SK-N-SH treated with all-trans-retinoic acid at 6 μM for 48 hours (cell line): ENCODE measurements at regions not wholly inside any gene's neighbourhood (a gene's known extent, or its start where the extent isn't known, plus 50 kb on each side); places are given as distances from the start of the nearest gene placed in this dataset.

Experiments used
- ATAC-seq: fragments of 200-7000 bp; cut with Tn5 transposase; 3 replicates; pipeline ENCODE4 v1.9.1; 2020; ENCODE audit warnings: mild to moderate bottlenecking, moderate library complexity
- ARNTL ChIP-seq: fragments of 450-650 bp; formaldehyde crosslinking; IDR thresholded peaks from 2 replicates; pipeline ENCODE4 v1.5.0; 2020; ENCODE audit warnings: low read depth, mild to moderate bottlenecking, moderate library complexity, borderline replicate concordance
- CSDC2 ChIP-seq: fragments of 250-450 bp; sonication (Bioruptor Pico); IDR thresholded peaks from 2 replicates; pipeline ENCODE4 v1.5.0; 2020; ENCODE audit warnings: mild to moderate bottlenecking, moderate library complexity
- ESRRG ChIP-seq: fragments of 250-450 bp; sonication (Bioruptor Pico); IDR thresholded peaks from 2 replicates; pipeline ENCODE4 v1.6.1; 2021; ENCODE audit warnings: mild to moderate bottlenecking
- GLIS3 ChIP-seq: fragments of 250-450 bp; sonication (Bioruptor Pico); IDR thresholded peaks from 2 replicates; pipeline ENCODE4 v1.5.0; 2020; ENCODE audit warnings: mild to moderate bottlenecking, moderate library complexity
- ISL1 ChIP-seq: fragments of 250-450 bp; sonication (Bioruptor Pico); IDR thresholded peaks from 2 replicates; pipeline ENCODE4 v2.1.2; 2022; ENCODE audit warnings: mild to moderate bottlenecking, moderate library complexity
- OSR1 ChIP-seq: fragments of 250-450 bp; sonication (Bioruptor Pico); IDR thresholded peaks from 2 replicates; pipeline ENCODE4 v1.8.0; 2022; ENCODE audit warnings: moderate library complexity, mild to moderate bottlenecking, inconsistent platforms
- PPARA ChIP-seq: fragments of 250-450 bp; sonication (Bioruptor Pico); IDR thresholded peaks from 2 replicates; pipeline ENCODE4 v1.5.0; 2020; ENCODE audit warnings: mild to moderate bottlenecking, borderline replicate concordance
- SNAI2 ChIP-seq: fragments of 250-450 bp; sonication (Bioruptor Pico); IDR thresholded peaks from 2 replicates; pipeline ENCODE4 v1.5.0; 2020; ENCODE audit warnings: mild to moderate bottlenecking, moderate library complexity
- TCF4 ChIP-seq: fragments of 250-450 bp; sonication (Bioruptor Pico); IDR thresholded peaks from 2 replicates; pipeline ENCODE4 v1.8.0; 2021; ENCODE audit warnings: mild to moderate bottlenecking, moderate library complexity, borderline replicate concordance
- TOX ChIP-seq: fragments of 250-450 bp; sonication (Bioruptor Pico); IDR thresholded peaks from 2 replicates; pipeline ENCODE4 v1.8.0; 2021; ENCODE audit warnings: mild to moderate bottlenecking, moderate library complexity, borderline replicate concordance
- ZC3H10 ChIP-seq: fragments of 250-450 bp; sonication (Bioruptor Pico); IDR thresholded peaks from 2 replicates; pipeline ENCODE4 v1.5.1; 2021; ENCODE audit warnings: mild to moderate bottlenecking, moderate library complexity
- ZFP3 ChIP-seq: fragments of 250-450 bp; sonication (Bioruptor Pico); IDR thresholded peaks from 2 replicates; pipeline ENCODE4 v1.5.0; 2020; ENCODE audit warnings: mild to moderate bottlenecking, moderate library complexity
- ZNF70 ChIP-seq: fragments of 450-650 bp; formaldehyde crosslinking; IDR thresholded peaks from 2 replicates; pipeline ENCODE4 v1.5.0; 2020; ENCODE audit warnings: mild to moderate bottlenecking, moderate library complexity
- TF ChIP-seq, protein P1 (sequence below): fragments of 250-450 bp; sonication (Bioruptor Pico); IDR thresholded peaks from 2 replicates; pipeline ENCODE4 v1.5.0; 2020; ENCODE audit warnings: mild to moderate bottlenecking, moderate library complexity
- TF ChIP-seq, protein P2 (sequence below): fragments of 250-450 bp; sonication (Bioruptor Pico); IDR thresholded peaks from 2 replicates; pipeline ENCODE4 v1.5.1; 2020; ENCODE audit warnings: low read depth, mild to moderate bottlenecking, moderate library complexity
- TF ChIP-seq, protein P3 (sequence below): fragments of 250-450 bp; sonication (Bioruptor Pico); IDR thresholded peaks from 2 replicates; pipeline ENCODE4 v1.8.0; 2021; ENCODE audit warnings: low read depth, mild to moderate bottlenecking, moderate library complexity, borderline replicate concordance
- TF ChIP-seq, protein P4 (sequence below): fragments of 250-450 bp; sonication (Bioruptor Pico); IDR thresholded peaks from 2 replicates; pipeline ENCODE4 v1.8.0; 2020; ENCODE audit warnings: mild to moderate bottlenecking, moderate library complexity, borderline replicate concordance
- TF ChIP-seq, protein P5 (sequence below): fragments of 250-450 bp; sonication (Bioruptor Pico); IDR thresholded peaks from 2 replicates; pipeline ENCODE4 v1.5.1; 2021; ENCODE audit warnings: mild to moderate bottlenecking, moderate library complexity

DNA sequence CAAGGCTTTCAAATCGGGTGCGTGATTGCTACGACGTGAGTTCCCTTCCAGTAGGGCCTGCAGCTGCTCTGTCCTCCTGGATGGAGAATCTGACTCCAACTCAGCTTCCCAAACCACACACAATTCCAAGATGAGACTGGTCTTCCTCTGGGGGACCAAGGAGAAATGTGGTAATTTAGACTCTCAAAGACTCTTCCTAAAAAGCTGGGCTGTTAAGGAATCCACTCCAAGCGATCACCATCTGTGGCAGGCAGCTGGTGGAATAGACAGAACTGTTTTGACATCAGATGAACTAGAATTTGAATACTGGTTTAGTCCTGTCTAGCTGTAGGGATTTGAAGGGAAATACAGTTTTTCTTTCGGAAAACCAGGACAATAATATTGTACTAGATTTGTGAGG is 130.7 kb upstream of the KLF4 start (continued):
- TF ChIP-seq TOX (CRISPR knock-in tag): no peak
- no peak for TF ChIP-seq ZFP3 (CRISPR knock-in tag)
- TF ChIP-seq GLIS3 (CRISPR knock-in tag): no peak
- TF ChIP-seq, protein P1, sequence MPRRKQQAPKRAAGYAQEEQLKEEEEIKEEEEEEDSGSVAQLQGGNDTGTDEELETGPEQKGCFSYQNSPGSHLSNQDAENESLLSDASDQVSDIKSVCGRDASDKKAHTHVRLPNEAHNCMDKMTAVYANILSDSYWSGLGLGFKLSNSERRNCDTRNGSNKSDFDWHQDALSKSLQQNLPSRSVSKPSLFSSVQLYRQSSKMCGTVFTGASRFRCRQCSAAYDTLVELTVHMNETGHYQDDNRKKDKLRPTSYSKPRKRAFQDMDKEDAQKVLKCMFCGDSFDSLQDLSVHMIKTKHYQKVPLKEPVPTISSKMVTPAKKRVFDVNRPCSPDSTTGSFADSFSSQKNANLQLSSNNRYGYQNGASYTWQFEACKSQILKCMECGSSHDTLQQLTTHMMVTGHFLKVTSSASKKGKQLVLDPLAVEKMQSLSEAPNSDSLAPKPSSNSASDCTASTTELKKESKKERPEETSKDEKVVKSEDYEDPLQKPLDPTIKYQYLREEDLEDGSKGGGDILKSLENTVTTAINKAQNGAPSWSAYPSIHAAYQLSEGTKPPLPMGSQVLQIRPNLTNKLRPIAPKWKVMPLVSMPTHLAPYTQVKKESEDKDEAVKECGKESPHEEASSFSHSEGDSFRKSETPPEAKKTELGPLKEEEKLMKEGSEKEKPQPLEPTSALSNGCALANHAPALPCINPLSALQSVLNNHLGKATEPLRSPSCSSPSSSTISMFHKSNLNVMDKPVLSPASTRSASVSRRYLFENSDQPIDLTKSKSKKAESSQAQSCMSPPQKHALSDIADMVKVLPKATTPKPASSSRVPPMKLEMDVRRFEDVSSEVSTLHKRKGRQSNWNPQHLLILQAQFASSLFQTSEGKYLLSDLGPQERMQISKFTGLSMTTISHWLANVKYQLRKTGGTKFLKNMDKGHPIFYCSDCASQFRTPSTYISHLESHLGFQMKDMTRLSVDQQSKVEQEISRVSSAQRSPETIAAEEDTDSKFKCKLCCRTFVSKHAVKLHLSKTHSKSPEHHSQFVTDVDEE (CRISPR knock-in tag): no peak
- TF ChIP-seq ZNF70 (CRISPR knock-in tag): no peak

DNA sequence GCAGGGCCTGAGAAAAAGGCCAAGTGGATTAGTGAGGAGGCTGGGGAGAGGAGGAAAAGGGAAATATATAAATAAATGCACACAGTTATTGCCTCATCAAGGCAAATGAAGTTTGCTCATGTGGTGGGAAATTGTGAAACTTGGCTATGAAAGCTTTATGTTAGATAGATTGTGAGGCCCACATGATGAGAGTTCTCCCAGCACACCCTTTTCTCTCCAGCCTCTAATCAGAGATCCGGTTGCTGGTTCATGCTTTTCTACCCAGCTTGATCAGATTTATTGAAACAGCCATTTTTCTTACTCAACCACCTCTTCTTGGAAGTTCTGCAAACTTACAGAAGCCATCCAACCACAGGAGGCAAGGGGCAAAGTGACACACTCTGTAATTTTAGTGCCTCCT is 125.8 kb upstream of the KLF4 start:
- ATAC-seq: no peak
- no peak for TF ChIP-seq ZC3H10 (CRISPR knock-in tag)
- TF ChIP-seq ISL1 (CRISPR knock-in tag): no peak
- no peak for TF ChIP-seq ZFP3 (CRISPR knock-in tag)
- TF ChIP-seq, protein P2, sequence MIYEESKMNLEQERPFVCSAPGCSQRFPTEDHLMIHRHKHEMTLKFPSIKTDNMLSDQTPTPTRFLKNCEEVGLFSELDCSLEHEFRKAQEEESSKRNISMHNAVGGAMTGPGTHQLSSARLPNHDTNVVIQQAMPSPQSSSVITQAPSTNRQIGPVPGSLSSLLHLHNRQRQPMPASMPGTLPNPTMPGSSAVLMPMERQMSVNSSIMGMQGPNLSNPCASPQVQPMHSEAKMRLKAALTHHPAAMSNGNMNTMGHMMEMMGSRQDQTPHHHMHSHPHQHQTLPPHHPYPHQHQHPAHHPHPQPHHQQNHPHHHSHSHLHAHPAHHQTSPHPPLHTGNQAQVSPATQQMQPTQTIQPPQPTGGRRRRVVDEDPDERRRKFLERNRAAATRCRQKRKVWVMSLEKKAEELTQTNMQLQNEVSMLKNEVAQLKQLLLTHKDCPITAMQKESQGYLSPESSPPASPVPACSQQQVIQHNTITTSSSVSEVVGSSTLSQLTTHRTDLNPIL (CRISPR knock-in tag): no peak
- no peak for TF ChIP-seq GLIS3 (CRISPR knock-in tag)
- TF ChIP-seq ARNTL (CRISPR knock-in tag): no peak
- TF ChIP-seq ESRRG: no peak
- TF ChIP-seq, protein P3, sequence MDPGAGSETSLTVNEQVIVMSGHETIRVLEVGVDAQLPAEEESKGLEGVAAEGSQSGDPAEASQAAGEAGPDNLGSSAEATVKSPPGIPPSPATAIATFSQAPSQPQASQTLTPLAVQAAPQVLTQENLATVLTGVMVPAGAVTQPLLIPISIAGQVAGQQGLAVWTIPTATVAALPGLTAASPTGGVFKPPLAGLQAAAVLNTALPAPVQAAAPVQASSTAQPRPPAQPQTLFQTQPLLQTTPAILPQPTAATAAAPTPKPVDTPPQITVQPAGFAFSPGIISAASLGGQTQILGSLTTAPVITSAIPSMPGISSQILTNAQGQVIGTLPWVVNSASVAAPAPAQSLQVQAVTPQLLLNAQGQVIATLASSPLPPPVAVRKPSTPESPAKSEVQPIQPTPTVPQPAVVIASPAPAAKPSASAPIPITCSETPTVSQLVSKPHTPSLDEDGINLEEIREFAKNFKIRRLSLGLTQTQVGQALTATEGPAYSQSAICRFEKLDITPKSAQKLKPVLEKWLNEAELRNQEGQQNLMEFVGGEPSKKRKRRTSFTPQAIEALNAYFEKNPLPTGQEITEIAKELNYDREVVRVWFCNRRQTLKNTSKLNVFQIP (CRISPR knock-in tag): no peak
- no peak for TF ChIP-seq PPARA (CRISPR knock-in tag)

DNA sequence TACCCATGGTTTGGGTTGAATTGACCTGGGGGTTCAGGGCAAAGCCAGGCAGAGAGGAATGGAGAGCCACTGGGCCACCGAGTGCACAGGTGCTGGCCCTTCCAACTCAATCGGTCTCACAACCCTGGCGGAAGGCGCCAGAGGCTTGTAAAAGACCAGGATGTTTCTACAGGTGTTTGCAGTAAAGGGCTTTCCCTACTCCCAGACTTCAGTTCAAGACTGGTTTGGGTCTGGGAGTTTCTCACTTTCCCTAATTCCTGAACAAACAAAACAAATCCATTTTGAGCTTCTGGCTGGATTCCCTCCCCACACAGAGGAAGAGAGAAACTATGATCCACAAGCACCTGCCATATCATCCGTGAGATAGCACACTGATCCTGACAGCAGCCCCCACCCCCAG is 125.2 kb upstream of the KLF4 start:
- ATAC-seq: no peak
- TF ChIP-seq ISL1 (CRISPR knock-in tag) (no peak), CSDC2 (no peak)
- TF ChIP-seq, protein P4, sequence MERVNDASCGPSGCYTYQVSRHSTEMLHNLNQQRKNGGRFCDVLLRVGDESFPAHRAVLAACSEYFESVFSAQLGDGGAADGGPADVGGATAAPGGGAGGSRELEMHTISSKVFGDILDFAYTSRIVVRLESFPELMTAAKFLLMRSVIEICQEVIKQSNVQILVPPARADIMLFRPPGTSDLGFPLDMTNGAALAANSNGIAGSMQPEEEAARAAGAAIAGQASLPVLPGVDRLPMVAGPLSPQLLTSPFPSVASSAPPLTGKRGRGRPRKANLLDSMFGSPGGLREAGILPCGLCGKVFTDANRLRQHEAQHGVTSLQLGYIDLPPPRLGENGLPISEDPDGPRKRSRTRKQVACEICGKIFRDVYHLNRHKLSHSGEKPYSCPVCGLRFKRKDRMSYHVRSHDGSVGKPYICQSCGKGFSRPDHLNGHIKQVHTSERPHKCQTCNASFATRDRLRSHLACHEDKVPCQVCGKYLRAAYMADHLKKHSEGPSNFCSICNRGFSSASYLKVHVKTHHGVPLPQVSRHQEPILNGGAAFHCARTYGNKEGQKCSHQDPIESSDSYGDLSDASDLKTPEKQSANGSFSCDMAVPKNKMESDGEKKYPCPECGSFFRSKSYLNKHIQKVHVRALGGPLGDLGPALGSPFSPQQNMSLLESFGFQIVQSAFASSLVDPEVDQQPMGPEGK: no peak
- TF ChIP-seq, all 23 proteins: peak for 0

DNA sequence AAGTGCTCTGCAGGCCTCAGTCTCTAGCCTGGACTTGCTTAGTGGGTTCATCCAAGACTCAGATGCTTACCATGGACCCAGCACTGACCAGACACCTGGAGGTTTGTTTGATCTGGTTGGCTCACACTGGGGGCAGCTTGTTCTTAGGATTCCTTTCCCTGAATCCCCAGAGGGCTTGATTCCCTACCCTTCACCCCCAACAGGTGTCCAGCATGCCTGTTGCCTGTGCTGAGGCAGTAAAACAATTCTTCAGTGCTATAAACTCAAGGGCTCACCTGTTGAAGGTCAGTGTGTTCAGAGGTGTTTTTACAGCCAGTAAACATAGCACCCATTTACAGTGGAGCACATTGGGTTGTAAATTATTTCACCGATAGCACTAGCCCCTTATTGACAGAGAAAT is 123.8 kb upstream of the KLF4 start:
- no peak for ATAC-seq
- TF ChIP-seq SNAI2 (no peak), PPARA (CRISPR knock-in tag) (no peak), TCF4 (CRISPR knock-in tag) (no peak), CSDC2 (no peak), ZC3H10 (CRISPR knock-in tag) (no peak), TOX (CRISPR knock-in tag) (no peak), ESRRG (no peak), ARNTL (CRISPR knock-in tag) (no peak), ISL1 (CRISPR knock-in tag) (no peak), OSR1 (no peak)
- TF ChIP-seq, protein P4: no peak
- TF ChIP-seq, protein P5, sequence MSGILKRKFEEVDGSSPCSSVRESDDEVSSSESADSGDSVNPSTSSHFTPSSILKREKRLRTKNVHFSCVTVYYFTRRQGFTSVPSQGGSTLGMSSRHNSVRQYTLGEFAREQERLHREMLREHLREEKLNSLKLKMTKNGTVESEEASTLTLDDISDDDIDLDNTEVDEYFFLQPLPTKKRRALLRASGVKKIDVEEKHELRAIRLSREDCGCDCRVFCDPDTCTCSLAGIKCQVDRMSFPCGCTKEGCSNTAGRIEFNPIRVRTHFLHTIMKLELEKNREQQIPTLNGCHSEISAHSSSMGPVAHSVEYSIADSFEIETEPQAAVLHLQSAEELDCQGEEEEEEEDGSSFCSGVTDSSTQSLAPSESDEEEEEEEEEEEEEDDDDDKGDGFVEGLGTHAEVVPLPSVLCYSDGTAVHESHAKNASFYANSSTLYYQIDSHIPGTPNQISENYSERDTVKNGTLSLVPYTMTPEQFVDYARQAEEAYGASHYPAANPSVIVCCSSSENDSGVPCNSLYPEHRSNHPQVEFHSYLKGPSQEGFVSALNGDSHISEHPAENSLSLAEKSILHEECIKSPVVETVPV (CRISPR knock-in tag): no peak
- TF ChIP-seq, protein P2 (CRISPR knock-in tag): no peak
- TF ChIP-seq, protein P3 (CRISPR knock-in tag): no peak
